ENCODE measurements at regions not wholly inside any gene's neighbourhood (a gene's known extent, or its start where the extent isn't known, plus 50 kb on each side); places are given as distances from the start of the nearest gene placed in this dataset.

DNA sequence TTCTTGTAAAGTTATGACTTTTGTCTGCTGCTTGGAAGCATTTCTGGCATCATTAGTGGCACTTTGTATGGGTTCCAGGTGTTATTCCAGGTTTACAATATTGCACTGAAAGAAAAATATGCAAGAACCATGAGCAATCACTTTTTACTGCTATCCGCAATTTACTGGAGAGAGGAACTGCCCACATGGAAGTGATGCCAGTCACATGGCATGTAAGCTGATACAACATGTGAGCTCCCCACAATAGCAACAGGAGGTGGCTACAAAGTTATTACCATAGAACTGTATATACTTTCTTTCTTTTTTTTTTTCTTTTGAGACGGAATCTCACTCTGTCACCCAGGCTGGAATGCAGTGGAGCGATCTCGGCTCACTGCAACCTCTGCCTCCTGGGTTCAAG is 1012.1 kb downstream of the BCL11B start:
- Histone ChIP-seq H3K9me3 (ENCODE audit: insufficient read depth, low read depth, low read length) (no peaks in the 10 kb centered on the region), H3K36me3 (ENCODE audit: insufficient read depth, low read length) (no peaks in the 10 kb centered on the region), H3K4me3 (ENCODE audit: insufficient read depth, low read depth, low read length) (no peak overlapping the region), H3K27ac (ENCODE audit: low read depth, low read length) (no peak overlapping the region), H3K27me3 (ENCODE audit: insufficient read depth, low read length) (no peaks in the 10 kb centered on the region), H4K20me1 (ENCODE audit: insufficient read depth, low read length) (no peaks in the 10 kb centered on the region), H2AFZ (ENCODE audit: low read depth, low read length) (no peak overlapping the region), H3K4me1 (ENCODE audit: insufficient read depth, low read length) (no peaks in the 10 kb centered on the region), H3K79me2 (ENCODE audit: insufficient read depth, low read length) (no peaks in the 10 kb centered on the region), H3K9ac (ENCODE audit: low read length) (no peak overlapping the region), H3K4me2 (ENCODE audit: low read length) (no peak overlapping the region)
- peak; percentile 2 for DNase-seq (ENCODE audit: low read depth)
- H3K27me3 Mint-ChIP-seq (ENCODE audit: low read depth, unreplicated experiment) = peaks cover 17% of the 10 kb centered on the region
- H3K27ac Mint-ChIP-seq (ENCODE audit: unreplicated experiment) = no peak overlapping the region
- H3K36me3 Mint-ChIP-seq (ENCODE audit: low read depth, unreplicated experiment) = no peaks in the 10 kb centered on the region
- H3K4me3 Mint-ChIP-seq (ENCODE audit: unreplicated experiment) = no peak overlapping the region
- H3K4me1 Mint-ChIP-seq (ENCODE audit: low read depth, unreplicated experiment) = no peaks in the 10 kb centered on the region
- TF ChIP-seq EZH2 (IDR thresholded peaks at IDR 0.05; ENCODE audit: insufficient read depth, low read length) = no peak
- TF ChIP-seq, protein P1, sequence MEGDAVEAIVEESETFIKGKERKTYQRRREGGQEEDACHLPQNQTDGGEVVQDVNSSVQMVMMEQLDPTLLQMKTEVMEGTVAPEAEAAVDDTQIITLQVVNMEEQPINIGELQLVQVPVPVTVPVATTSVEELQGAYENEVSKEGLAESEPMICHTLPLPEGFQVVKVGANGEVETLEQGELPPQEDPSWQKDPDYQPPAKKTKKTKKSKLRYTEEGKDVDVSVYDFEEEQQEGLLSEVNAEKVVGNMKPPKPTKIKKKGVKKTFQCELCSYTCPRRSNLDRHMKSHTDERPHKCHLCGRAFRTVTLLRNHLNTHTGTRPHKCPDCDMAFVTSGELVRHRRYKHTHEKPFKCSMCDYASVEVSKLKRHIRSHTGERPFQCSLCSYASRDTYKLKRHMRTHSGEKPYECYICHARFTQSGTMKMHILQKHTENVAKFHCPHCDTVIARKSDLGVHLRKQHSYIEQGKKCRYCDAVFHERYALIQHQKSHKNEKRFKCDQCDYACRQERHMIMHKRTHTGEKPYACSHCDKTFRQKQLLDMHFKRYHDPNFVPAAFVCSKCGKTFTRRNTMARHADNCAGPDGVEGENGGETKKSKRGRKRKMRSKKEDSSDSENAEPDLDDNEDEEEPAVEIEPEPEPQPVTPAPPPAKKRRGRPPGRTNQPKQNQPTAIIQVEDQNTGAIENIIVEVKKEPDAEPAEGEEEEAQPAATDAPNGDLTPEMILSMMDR (IDR thresholded peaks at IDR 0.05; ENCODE audit: insufficient read depth, low read depth, low read length) = no peak
- FAIRE-seq = no peak
- H3K9me3 Mint-ChIP-seq (ENCODE audit: unreplicated experiment) = peaks cover 3% of the 10 kb centered on the region

DNA sequence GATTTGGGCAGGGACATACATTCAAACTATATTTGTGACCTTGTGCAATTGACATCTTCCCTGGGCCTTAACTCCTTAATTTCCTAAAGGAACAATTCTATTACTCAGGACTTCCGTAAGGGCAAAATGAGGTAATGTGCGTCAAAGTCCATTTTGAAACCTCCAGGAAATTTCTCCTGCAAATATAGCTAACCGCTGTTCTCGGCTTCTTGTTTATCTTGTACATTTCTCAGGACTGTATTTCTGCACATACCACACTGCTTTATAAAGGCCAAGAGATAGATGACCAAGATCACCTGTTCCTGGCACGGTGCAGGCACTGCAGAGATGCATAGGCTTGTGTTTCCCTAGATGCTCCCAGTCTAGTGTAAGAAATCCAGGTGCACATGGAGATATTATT is 1009.4 kb downstream of the BCL11B start:
- H3K27me3 ChIP-seq (ENCODE audit: insufficient read depth, low read length) = no peaks in the 10 kb centered on the region
- H4K20me1 ChIP-seq (ENCODE audit: insufficient read depth, low read length) = no peaks in the 10 kb centered on the region
- Mint-ChIP-seq H3K4me1 (ENCODE audit: low read depth, unreplicated experiment) (no peaks in the 10 kb centered on the region), H3K27ac (ENCODE audit: unreplicated experiment) (no peak overlapping the region), H3K36me3 (ENCODE audit: low read depth, unreplicated experiment) (no peaks in the 10 kb centered on the region), H3K27me3 (ENCODE audit: low read depth, unreplicated experiment) (peaks cover 14% of the 10 kb centered on the region), H3K4me3 (ENCODE audit: unreplicated experiment) (no peak overlapping the region), H3K9me3 (ENCODE audit: unreplicated experiment) (peaks cover 4% of the 10 kb centered on the region)
- no peak overlapping the region for H3K9ac ChIP-seq (ENCODE audit: low read length)
- FAIRE-seq (no peak), DNase-seq (ENCODE audit: low read depth) (no peak)
- H2AFZ ChIP-seq (ENCODE audit: low read depth, low read length) = no peak overlapping the region
- H3K36me3 ChIP-seq (ENCODE audit: insufficient read depth, low read length) = no peaks in the 10 kb centered on the region
- no peak overlapping the region for H3K27ac ChIP-seq (ENCODE audit: low read depth, low read length)
- H3K4me2 ChIP-seq (ENCODE audit: low read length) = no peak overlapping the region
- TF ChIP-seq, protein P1 (IDR thresholded peaks at IDR 0.05; ENCODE audit: insufficient read depth, low read depth, low read length) = no peak
- no peak for TF ChIP-seq EZH2 (IDR thresholded peaks at IDR 0.05; ENCODE audit: insufficient read depth, low read length)
- no peaks in the 10 kb centered on the region for H3K9me3 ChIP-seq (ENCODE audit: insufficient read depth, low read depth, low read length)
- H3K4me1 ChIP-seq (ENCODE audit: insufficient read depth, low read length) = no peaks in the 10 kb centered on the region
- H3K4me3 ChIP-seq (ENCODE audit: insufficient read depth, low read depth, low read length) = no peak overlapping the region
- no peaks in the 10 kb centered on the region for H3K79me2 ChIP-seq (ENCODE audit: insufficient read depth, low read length)

DNA sequence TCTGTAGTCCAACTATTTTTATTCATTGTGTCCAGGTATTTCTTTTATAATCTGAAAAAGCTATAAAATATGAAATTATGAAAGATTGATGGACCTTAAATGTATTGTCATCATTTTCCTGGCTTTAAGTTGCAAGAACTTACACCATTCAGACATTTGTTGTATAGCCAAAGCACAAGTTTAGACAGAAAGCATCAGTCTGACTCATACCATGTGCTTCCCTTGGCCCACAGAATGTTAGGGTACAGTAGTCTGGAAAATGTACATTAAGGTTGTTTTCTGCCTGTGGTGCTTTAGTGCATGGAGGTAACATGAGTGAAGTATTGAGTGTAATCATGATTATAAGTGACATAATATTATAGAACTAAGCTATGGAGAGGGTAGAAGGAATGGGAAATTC is 1002.5 kb downstream of the BCL11B start:
- no peak overlapping the region for H3K27ac ChIP-seq (ENCODE audit: low read depth, low read length)
- H3K4me3 Mint-ChIP-seq (ENCODE audit: unreplicated experiment) = no peak overlapping the region
- H3K27ac Mint-ChIP-seq (ENCODE audit: unreplicated experiment) = peak overlapping the region; percentile 34
- no peak overlapping the region for H3K4me3 ChIP-seq (ENCODE audit: insufficient read depth, low read depth, low read length)
- no peaks in the 10 kb centered on the region for H3K9me3 ChIP-seq (ENCODE audit: insufficient read depth, low read depth, low read length)
- no peaks in the 10 kb centered on the region for H3K27me3 ChIP-seq (ENCODE audit: insufficient read depth, low read length)
- H3K9ac ChIP-seq (ENCODE audit: low read length) = no peak overlapping the region
- H4K20me1 ChIP-seq (ENCODE audit: insufficient read depth, low read length) = no peaks in the 10 kb centered on the region
- DNase-seq (ENCODE audit: low read depth) = no peak
- no peaks in the 10 kb centered on the region for H3K36me3 Mint-ChIP-seq (ENCODE audit: low read depth, unreplicated experiment)
- peaks cover 9% of the 10 kb centered on the region for H3K4me1 Mint-ChIP-seq (ENCODE audit: low read depth, unreplicated experiment)
- peaks cover 5% of the 10 kb centered on the region for H3K9me3 Mint-ChIP-seq (ENCODE audit: unreplicated experiment)
- FAIRE-seq = no peak
- no peaks in the 10 kb centered on the region for H3K79me2 ChIP-seq (ENCODE audit: insufficient read depth, low read length)
- H2AFZ ChIP-seq (ENCODE audit: low read depth, low read length) = no peak overlapping the region
- peaks cover 2% of the 10 kb centered on the region for H3K4me1 ChIP-seq (ENCODE audit: insufficient read depth, low read length)
- H3K36me3 ChIP-seq (ENCODE audit: insufficient read depth, low read length) = no peaks in the 10 kb centered on the region
- TF ChIP-seq, protein P1 (IDR thresholded peaks at IDR 0.05; ENCODE audit: insufficient read depth, low read depth, low read length) = no peak
- no peak for TF ChIP-seq EZH2 (IDR thresholded peaks at IDR 0.05; ENCODE audit: insufficient read depth, low read length)
- peaks cover 5% of the 10 kb centered on the region for H3K27me3 Mint-ChIP-seq (ENCODE audit: low read depth, unreplicated experiment)
- H3K4me2 ChIP-seq (ENCODE audit: low read length) = no peak overlapping the region

All from astrocyte (in vitro differentiated cells and primary cell).